Glutamatergic neuron (in vitro differentiated cells): ENCODE measurements at regions not wholly inside any gene's neighbourhood (a gene's known extent, or its start where the extent isn't known, plus 50 kb on each side); places are given as distances from the start of the nearest gene placed in this dataset.

Source experiments
- DNase-seq: peaks from one replicate; pipeline ENCODE4 v3.0.0; 2022
- H3K27ac Mint-ChIP-seq: one replicate; pipeline ENCODE4 v1.8.0; 2020; ENCODE audit warnings: mild to moderate bottlenecking, mixed read lengths, inconsistent platforms; ENCODE audit not compliant: unreplicated experiment
- H3K27me3 Mint-ChIP-seq: one replicate; pipeline ENCODE4 v1.8.0; 2020; ENCODE audit warnings: mild to moderate bottlenecking, moderate library complexity, mixed read lengths, inconsistent platforms; ENCODE audit not compliant: unreplicated experiment
- H3K36me3 Mint-ChIP-seq: one replicate; pipeline ENCODE4 v1.8.0; 2020; ENCODE audit warnings: mild to moderate bottlenecking, mixed read lengths, inconsistent platforms; ENCODE audit not compliant: unreplicated experiment
- H3K4me1 Mint-ChIP-seq: one replicate; pipeline ENCODE4 v1.8.0; 2020; ENCODE audit warnings: mild to moderate bottlenecking, low read depth, mixed read lengths, inconsistent platforms; ENCODE audit not compliant: unreplicated experiment
- H3K4me3 Mint-ChIP-seq: one replicate; pipeline ENCODE4 v1.8.0; 2020; ENCODE audit warnings: mild to moderate bottlenecking, mixed read lengths, inconsistent platforms; ENCODE audit not compliant: unreplicated experiment
- H3K9me3 Mint-ChIP-seq: one replicate; pipeline ENCODE4 v1.8.0; 2020; ENCODE audit warnings: mild to moderate bottlenecking, moderate library complexity, mixed read lengths, inconsistent platforms; ENCODE audit not compliant: unreplicated experiment
- CTCF ChIP-seq: fragments of 200-600 bp; sonication (generic); IDR thresholded peaks from one replicate; pipeline ENCODE4 v1.5.0; 2021; ENCODE audit not compliant: partially characterized antibody, unreplicated experiment

GRCh38 chr14:51472881-51473280, 178.8 kb upstream of the FRMD6 start:
- Mint-ChIP-seq H3K27me3 (no peaks in the 10 kb centered on the region), H3K4me1 (no peaks in the 10 kb centered on the region), H3K4me3 (no peak overlapping the region), H3K36me3 (no peaks in the 10 kb centered on the region), H3K9me3 (peaks cover 4% of the 10 kb centered on the region), H3K27ac (no peak overlapping the region)
- no peak for DNase-seq
- TF ChIP-seq CTCF, result no peak

GRCh38 chr14:51473351-51473750, 178.4 kb upstream of the FRMD6 start:
- Mint-ChIP-seq H3K4me3 (no peak overlapping the region), H3K27me3 (no peaks in the 10 kb centered on the region), H3K4me1 (no peaks in the 10 kb centered on the region), H3K9me3 (peaks cover 4% of the 10 kb centered on the region), H3K27ac (no peak overlapping the region), H3K36me3 (no peaks in the 10 kb centered on the region)
- TF ChIP-seq CTCF, result no peak
- no peak for DNase-seq

GRCh38 chr14:51473808-51474565, 177.7 kb upstream of the FRMD6 start:
- Mint-ChIP-seq H3K36me3 (no peaks in the 10 kb centered on the region), H3K27ac (no peak overlapping the region), H3K4me3 (no peak overlapping the region), H3K4me1 (no peaks in the 10 kb centered on the region), H3K27me3 (no peaks in the 10 kb centered on the region), H3K9me3 (peaks cover 4% of the 10 kb centered on the region)
- no peak for DNase-seq
- TF ChIP-seq CTCF, result no peak

GRCh38 chr14:51474854-51475253, 176.9 kb upstream of the FRMD6 start:
- no peak for DNase-seq
- no peak for TF ChIP-seq CTCF
- no peak overlapping the region for H3K4me3 Mint-ChIP-seq
- H3K27me3 Mint-ChIP-seq, result no peaks in the 10 kb centered on the region
- H3K27ac Mint-ChIP-seq, result no peak overlapping the region
- no peaks in the 10 kb centered on the region for H3K4me1 Mint-ChIP-seq
- H3K9me3 Mint-ChIP-seq, result peaks cover 4% of the 10 kb centered on the region
- H3K36me3 Mint-ChIP-seq, result no peaks in the 10 kb centered on the region

- Mint-ChIP-seq H3K27me3 (no peaks in the 10 kb centered on the region), H3K27ac (no peak overlapping the region), H3K36me3 (no peaks in the 10 kb centered on the region), H3K4me1 (no peaks in the 10 kb centered on the region), H3K4me3 (no peak overlapping the region), H3K9me3 (peaks cover 3% of the 10 kb centered on the region)
- TF ChIP-seq CTCF, result no peak
- DNase-seq, result no peak
Observed at GRCh38 chr14:51478175-51478621, 173.5 kb upstream of the FRMD6 start.
